K562 (cell line): ENCODE measurements at regions not wholly inside any gene's neighbourhood (a gene's known extent, or its start where the extent isn't known, plus 50 kb on each side); places are given as distances from the start of the nearest gene placed in this dataset.

Experiments
- ATAC-seq: fragments of 200-7000 bp; cut with Tn5 transposase; 3 replicates; pipeline ENCODE4 v1.9.1; 2020; ENCODE audit warnings: moderate library complexity
- BruUV-seq: library from RNA; stranded (reverse); fragments of 400-500 nt; replicated peaks from 2 replicates; lab custom pipeline; 2021; lab: Mats Ljungman, UMichigan
- CTCF ChIA-PET: fragments of 300-600 bp; formaldehyde crosslinking; extraction: SDS; loops from one replicate; lab custom pipeline; 2021; ENCODE audit warnings: low intra/inter-chr PET ratio; lab: Yijun Ruan, JAX
- POLR2A ChIA-PET: fragments of 300-600, 350-650 bp; sonication (Branson Sonifier 250); formaldehyde crosslinking; extraction: SDS; loops from one replicate; lab custom pipeline; 2021; ENCODE audit warnings: antibody characterized with exemption, inconsistent platforms; lab: Yijun Ruan, JAX
- DNase-seq, 4 experiments: peaks; one replicate each; pipeline versions ENCODE4 v3.0.0 to v3.0.0-alpha.2; 2011 to 2018; ENCODE audit warnings: low spot score in 3 of 4, mixed read lengths in 3 of 4; ENCODE audit errors: extremely low read depth in 1 of 4
- FAIRE-seq: peaks from 2 replicates; lab custom pipeline; 2011; peaks lifted over from hg19 to GRCh38; lab: Jason Lieb, UNC
- H2AFZ ChIP-seq: 2 replicates; pipeline ENCODE4 v1.6.0; 2011; ENCODE audit warnings: low read depth, low read length, control low read depth, inconsistent platforms
- H3K27ac ChIP-seq: fragments of 200-600 bp; 3 replicates; pipeline ENCODE4 v1.8.0; 2011; ENCODE audit warnings: low read depth, mild to moderate bottlenecking, control low read depth, inconsistent platforms, low read length, moderate library complexity, mixed read lengths; ENCODE audit errors: extremely low read depth
- H3K27me3 ChIP-seq, 2 experiments: fragments of 300-600 bp in 1 of 2; 2 replicates in 1 of 2; 3 replicates in 1 of 2; pipeline versions ENCODE4 v1.6.0 to v1.8.0; 2011; ENCODE audit warnings: inconsistent platforms in 2 of 2, low read length in 2 of 2, mild to moderate bottlenecking in 1 of 2, mixed read lengths in 1 of 2, moderate library complexity in 1 of 2; ENCODE audit not compliant: control insufficient read depth in 2 of 2, insufficient read depth in 2 of 2
- H3K36me3 ChIP-seq: fragments of 300-600 bp; 3 replicates; pipeline ENCODE4 v1.8.0; 2011; ENCODE audit warnings: mild to moderate bottlenecking, low read length, inconsistent platforms; ENCODE audit not compliant: control insufficient read depth, insufficient read depth
- H3K4me1 ChIP-seq, 2 experiments: fragments of 200-600 bp in 1 of 2; replicated peaks in 1 of 2; 2 replicates in 1 of 2; 3 replicates in 1 of 2; pipeline versions ENCODE4 v1.5.1 to v1.8.0; 2011; ENCODE audit warnings: inconsistent platforms in 2 of 2, low read length in 2 of 2, mild to moderate bottlenecking in 1 of 2, mixed read lengths in 1 of 2, moderate library complexity in 1 of 2; ENCODE audit not compliant: control insufficient read depth in 2 of 2, insufficient read depth in 2 of 2
- H3K4me2 ChIP-seq: 2 replicates; pipeline ENCODE4 v1.6.1; 2011; ENCODE audit warnings: low read length, control low read depth, inconsistent platforms, mixed read lengths; ENCODE audit not compliant: insufficient read depth
- H3K4me3 ChIP-seq: fragments of 200-600 bp; sonication (generic), shearing (Covaris generic); 2 replicates; pipeline ENCODE4 v1.5.1; 2016; ENCODE audit warnings: control low read depth, inconsistent platforms
- H3K79me2 ChIP-seq: fragments of 200-600 bp; 3 replicates; pipeline ENCODE4 v1.8.0; 2011; ENCODE audit warnings: low read length, inconsistent platforms; ENCODE audit not compliant: control insufficient read depth, insufficient read depth
- H3K9ac ChIP-seq, 2 experiments: 2 replicates each; pipeline versions ENCODE4 v1.6.0 to v1.6.1; 2011; ENCODE audit warnings: low read depth in 2 of 2, low read length in 2 of 2, control low read depth in 1 of 2, inconsistent platforms in 1 of 2, mild to moderate bottlenecking in 1 of 2, mixed read lengths in 1 of 2; ENCODE audit not compliant: insufficient read depth in 1 of 2
- H3K9me1 ChIP-seq: one replicate; pipeline ENCODE4 v1.6.0; 2011; ENCODE audit warnings: inconsistent platforms, mild to moderate bottlenecking, low read length, moderate library complexity; ENCODE audit not compliant: control insufficient read depth, insufficient read depth
- H3K9me3 ChIP-seq: replicated peaks from 2 replicates; pipeline ENCODE4 v1.5.1; 2011; ENCODE audit warnings: low read depth, low read length, inconsistent platforms; ENCODE audit not compliant: control insufficient read depth, insufficient read depth
- H4K20me1 ChIP-seq: replicated peaks from 2 replicates; pipeline ENCODE4 v1.6.1; 2011; ENCODE audit warnings: low read length, inconsistent platforms, mixed read lengths; ENCODE audit not compliant: control insufficient read depth, insufficient read depth
- CCNT2 ChIP-seq: IDR thresholded peaks from 2 replicates; pipeline ENCODE4 v1.6.1; 2011; ENCODE audit warnings: borderline replicate concordance, low read depth, mild to moderate bottlenecking, moderate library complexity, mixed read lengths, low read length; ENCODE audit not compliant: insufficient read length; ENCODE audit errors: extremely low read depth
- GATAD2A ChIP-seq: fragments of 450-650 bp; IDR thresholded peaks from 2 replicates; pipeline ENCODE4 v1.6.1; 2017
- NKRF ChIP-seq: fragments of 450-650 bp; IDR thresholded peaks from 2 replicates; pipeline ENCODE4 v1.6.1; 2016; ENCODE audit warnings: borderline replicate concordance
- POLR2G ChIP-seq: fragments of 200-400 bp; formaldehyde crosslinking; IDR thresholded peaks from 2 replicates; pipeline ENCODE4 v1.6.1; 2017; ENCODE audit warnings: low read depth, mild to moderate bottlenecking, antibody characterized with exemption, low read length, moderate library complexity
- PTRF ChIP-seq: fragments of 450-650 bp; IDR thresholded peaks from 2 replicates; pipeline ENCODE4 v1.6.1; 2016; ENCODE audit warnings: mild to moderate bottlenecking, missing genetic modification characterization, missing compliant biosample characterization
- SREBF1 ChIP-seq: fragments of 150-350 bp; IDR thresholded peaks from 2 replicates; pipeline ENCODE4 v1.6.1; 2014; ENCODE audit warnings: antibody characterized with exemption, low read depth, low read length, borderline replicate concordance
- YBX1 ChIP-seq: fragments of 450-650 bp; IDR thresholded peaks from 2 replicates; pipeline ENCODE4 v1.7.1; 2016; ENCODE audit warnings: mild to moderate bottlenecking
- ZBTB5 ChIP-seq: fragments of 450-650 bp; IDR thresholded peaks from 2 replicates; pipeline ENCODE4 v1.6.1; 2017; ENCODE audit warnings: antibody characterized with exemption
- ZBTB8A ChIP-seq: fragments of 450-650 bp; IDR thresholded peaks from 2 replicates; pipeline ENCODE4 v1.6.1; 2018; ENCODE audit warnings: mild to moderate bottlenecking, moderate library complexity; ENCODE audit not compliant: partially characterized antibody
- ZNF12 ChIP-seq: sonication (generic); formaldehyde crosslinking; IDR thresholded peaks from 2 replicates; pipeline ENCODE4 v1.4.0; 2020; ENCODE audit warnings: mild to moderate bottlenecking, missing genetic modification reagents
- WGBS: fragments of 100-300 bp; shearing (Covaris generic); methylation state at CpG from one replicate; pipeline ENCODE4 v1.1.6; 2016; ENCODE audit warnings: low coverage, mixed read lengths; ENCODE audit not compliant: insufficient coverage; ENCODE audit errors: missing lambda C conversion rate; 5-methylcytosine and 5-hydroxymethylcytosine counted together
- in situ Hi-C: fragments of 300-500 bp; cut with MboI; formaldehyde crosslinking; loops from 4 replicates; pipeline ENCODE4 v1.15.0; 2018; ENCODE audit warnings: inconsistent platforms, mixed read lengths
- intact Hi-C: fragments of 100-400 bp; cut with micrococcal nuclease; formaldehyde crosslinking; loops from 2 replicates; pipeline ENCODE4 v1.14.2; 2022
- TF ChIP-seq, protein P1 (sequence below): IDR thresholded peaks from 3 replicates; pipeline ENCODE4 v1.6.1; 2011; ENCODE audit warnings: borderline replicate concordance, mild to moderate bottlenecking, moderate library complexity; ENCODE audit not compliant: insufficient read length; ENCODE audit errors: extremely low read depth
- TF ChIP-seq, protein P2 (sequence below): fragments of 200-400 bp; formaldehyde crosslinking; IDR thresholded peaks from 2 replicates; pipeline ENCODE4 v1.6.1; 2017; ENCODE audit warnings: mild to moderate bottlenecking, low read depth, low read length, moderate library complexity

- ATAC-seq (no peak), DNase-seq (no peak), FAIRE-seq (no peak)
- in situ Hi-C loops (no loop called here), intact Hi-C loops (no loop called here)
- WGBS, result 1% methylated on average over 6 of the region's 6 CpGs
- Histone ChIP-seq H3K79me2 (no peaks in the 10 kb centered on the region), H3K4me1 (no peaks in the 10 kb centered on the region), H3K27ac (no peak overlapping the region), H4K20me1 (no peaks in the 10 kb centered on the region), H3K4me2 (no peak overlapping the region), H3K27me3 (no peaks in the 10 kb centered on the region), H3K9ac (no peak overlapping the region), H3K9me3 (no peaks in the 10 kb centered on the region; the same call in 1 of the 2 replicates), H2AFZ (no peak overlapping the region), H3K9me1 (no peaks in the 10 kb centered on the region), H3K36me3 (no peaks in the 10 kb centered on the region), H3K4me3 (no peak overlapping the region)
- ChIA-PET POLR2A (no interaction called here), CTCF (no interaction called here)
- BruUV-seq, result no TSS peak
- TF ChIP-seq, protein P1, sequence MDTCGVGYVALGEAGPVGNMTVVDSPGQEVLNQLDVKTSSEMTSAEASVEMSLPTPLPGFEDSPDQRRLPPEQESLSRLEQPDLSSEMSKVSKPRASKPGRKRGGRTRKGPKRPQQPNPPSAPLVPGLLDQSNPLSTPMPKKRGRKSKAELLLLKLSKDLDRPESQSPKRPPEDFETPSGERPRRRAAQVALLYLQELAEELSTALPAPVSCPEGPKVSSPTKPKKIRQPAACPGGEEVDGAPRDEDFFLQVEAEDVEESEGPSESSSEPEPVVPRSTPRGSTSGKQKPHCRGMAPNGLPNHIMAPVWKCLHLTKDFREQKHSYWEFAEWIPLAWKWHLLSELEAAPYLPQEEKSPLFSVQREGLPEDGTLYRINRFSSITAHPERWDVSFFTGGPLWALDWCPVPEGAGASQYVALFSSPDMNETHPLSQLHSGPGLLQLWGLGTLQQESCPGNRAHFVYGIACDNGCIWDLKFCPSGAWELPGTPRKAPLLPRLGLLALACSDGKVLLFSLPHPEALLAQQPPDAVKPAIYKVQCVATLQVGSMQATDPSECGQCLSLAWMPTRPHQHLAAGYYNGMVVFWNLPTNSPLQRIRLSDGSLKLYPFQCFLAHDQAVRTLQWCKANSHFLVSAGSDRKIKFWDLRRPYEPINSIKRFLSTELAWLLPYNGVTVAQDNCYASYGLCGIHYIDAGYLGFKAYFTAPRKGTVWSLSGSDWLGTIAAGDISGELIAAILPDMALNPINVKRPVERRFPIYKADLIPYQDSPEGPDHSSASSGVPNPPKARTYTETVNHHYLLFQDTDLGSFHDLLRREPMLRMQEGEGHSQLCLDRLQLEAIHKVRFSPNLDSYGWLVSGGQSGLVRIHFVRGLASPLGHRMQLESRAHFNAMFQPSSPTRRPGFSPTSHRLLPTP, result no peak
- TF ChIP-seq ZBTB8A (no peak), SREBF1 (no peak), ZNF12 (no peak), NKRF (no peak), YBX1 (no peak), GATAD2A (no peak), CCNT2 (no peak), POLR2G (no peak), PTRF (tag) (no peak), ZBTB5 (no peak)
- TF ChIP-seq, protein P2, sequence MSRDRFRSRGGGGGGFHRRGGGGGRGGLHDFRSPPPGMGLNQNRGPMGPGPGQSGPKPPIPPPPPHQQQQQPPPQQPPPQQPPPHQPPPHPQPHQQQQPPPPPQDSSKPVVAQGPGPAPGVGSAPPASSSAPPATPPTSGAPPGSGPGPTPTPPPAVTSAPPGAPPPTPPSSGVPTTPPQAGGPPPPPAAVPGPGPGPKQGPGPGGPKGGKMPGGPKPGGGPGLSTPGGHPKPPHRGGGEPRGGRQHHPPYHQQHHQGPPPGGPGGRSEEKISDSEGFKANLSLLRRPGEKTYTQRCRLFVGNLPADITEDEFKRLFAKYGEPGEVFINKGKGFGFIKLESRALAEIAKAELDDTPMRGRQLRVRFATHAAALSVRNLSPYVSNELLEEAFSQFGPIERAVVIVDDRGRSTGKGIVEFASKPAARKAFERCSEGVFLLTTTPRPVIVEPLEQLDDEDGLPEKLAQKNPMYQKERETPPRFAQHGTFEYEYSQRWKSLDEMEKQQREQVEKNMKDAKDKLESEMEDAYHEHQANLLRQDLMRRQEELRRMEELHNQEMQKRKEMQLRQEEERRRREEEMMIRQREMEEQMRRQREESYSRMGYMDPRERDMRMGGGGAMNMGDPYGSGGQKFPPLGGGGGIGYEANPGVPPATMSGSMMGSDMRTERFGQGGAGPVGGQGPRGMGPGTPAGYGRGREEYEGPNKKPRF, result no peak
These were observed 208.7 kb upstream of the POM121L12 start for GRCh38 chr7:52826515-52827265.
